GM13976 (cell line): ENCODE measurements at regions not wholly inside any gene's neighbourhood (a gene's known extent, or its start where the extent isn't known, plus 50 kb on each side); places are given as distances from the start of the nearest gene placed in this dataset.

Experiments used
- DNase-seq: peaks from one replicate; pipeline ENCODE4 v3.0.0; 2012; ENCODE audit warnings: low spot score
- in situ Hi-C: fragments of 300-500 bp; cut with MboI; formaldehyde crosslinking; loops from one replicate; pipeline ENCODE4 v1.12.0; 2022; ENCODE audit warnings: low sequenced_read_pairs, mixed read lengths, inconsistent platforms; ENCODE audit not compliant: unreplicated experiment
- TF ChIP-seq, protein P1 (sequence below): IDR thresholded peaks from 2 replicates; pipeline ENCODE4 v1.5.1; 2012; ENCODE audit warnings: borderline replicate concordance, mild to moderate bottlenecking; ENCODE audit not compliant: insufficient read depth; ENCODE audit errors: extremely low read depth, missing control alignments, control extremely low read depth

DNA sequence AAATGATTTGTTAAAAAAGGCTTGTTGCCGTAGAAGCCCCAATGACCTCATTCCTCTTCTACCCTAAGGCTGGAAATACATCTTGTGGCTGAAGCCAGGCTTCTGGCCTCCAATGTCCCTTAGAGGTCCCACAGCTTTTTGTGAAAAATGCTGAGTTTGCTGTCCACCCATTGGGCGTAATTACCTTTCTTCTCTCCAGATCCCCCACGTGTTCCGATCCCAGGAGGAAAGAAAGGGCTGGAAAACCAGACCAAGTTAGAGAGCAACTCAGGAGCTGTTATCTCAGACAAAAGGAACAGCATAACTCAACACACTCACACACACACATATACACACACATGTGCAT, 154.2 kb downstream of the MIAT start:
- in situ Hi-C loops = no loop called here
- TF ChIP-seq, protein P1, sequence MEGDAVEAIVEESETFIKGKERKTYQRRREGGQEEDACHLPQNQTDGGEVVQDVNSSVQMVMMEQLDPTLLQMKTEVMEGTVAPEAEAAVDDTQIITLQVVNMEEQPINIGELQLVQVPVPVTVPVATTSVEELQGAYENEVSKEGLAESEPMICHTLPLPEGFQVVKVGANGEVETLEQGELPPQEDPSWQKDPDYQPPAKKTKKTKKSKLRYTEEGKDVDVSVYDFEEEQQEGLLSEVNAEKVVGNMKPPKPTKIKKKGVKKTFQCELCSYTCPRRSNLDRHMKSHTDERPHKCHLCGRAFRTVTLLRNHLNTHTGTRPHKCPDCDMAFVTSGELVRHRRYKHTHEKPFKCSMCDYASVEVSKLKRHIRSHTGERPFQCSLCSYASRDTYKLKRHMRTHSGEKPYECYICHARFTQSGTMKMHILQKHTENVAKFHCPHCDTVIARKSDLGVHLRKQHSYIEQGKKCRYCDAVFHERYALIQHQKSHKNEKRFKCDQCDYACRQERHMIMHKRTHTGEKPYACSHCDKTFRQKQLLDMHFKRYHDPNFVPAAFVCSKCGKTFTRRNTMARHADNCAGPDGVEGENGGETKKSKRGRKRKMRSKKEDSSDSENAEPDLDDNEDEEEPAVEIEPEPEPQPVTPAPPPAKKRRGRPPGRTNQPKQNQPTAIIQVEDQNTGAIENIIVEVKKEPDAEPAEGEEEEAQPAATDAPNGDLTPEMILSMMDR = no peak
- DNase-seq = no peak

GRCh38 chr22:26812731-26813130, 155.3 kb downstream of the MIAT start:
- in situ Hi-C loops = no loop called here
- TF ChIP-seq, protein P1 = no peak
- DNase-seq = no peak

- TF ChIP-seq, protein P1 = no peak
- DNase-seq = no peak
- in situ Hi-C loops = no loop called here
Observed at GRCh38 chr22:26816726-26817125, 159.3 kb downstream of the MIAT start.

DNA sequence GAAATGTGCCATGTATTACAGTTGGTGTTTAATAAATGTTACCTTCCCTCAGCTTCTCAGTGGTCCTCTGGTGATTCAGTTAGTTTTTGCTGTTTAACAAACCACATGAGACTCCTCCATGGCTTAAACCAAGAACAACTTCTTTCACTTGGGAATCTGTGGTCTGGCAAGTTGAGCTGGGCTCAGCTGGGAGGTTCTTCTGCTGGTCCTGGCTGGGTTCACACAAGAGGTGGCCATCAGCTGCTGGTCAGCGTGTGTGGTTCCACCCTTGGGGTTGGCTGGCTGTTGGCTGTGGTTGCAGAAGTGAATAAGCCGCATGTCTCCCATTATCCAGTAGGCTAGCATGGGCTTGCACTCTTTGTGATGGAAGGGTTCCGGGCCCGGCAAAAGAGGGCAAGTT, 160.5 kb downstream of the MIAT start:
- in situ Hi-C loops = no loop called here
- TF ChIP-seq, protein P1 = no peak

GRCh38 chr22:26821854-26822253, 164.5 kb downstream of the MIAT start:
- in situ Hi-C loops = no loop called here
- TF ChIP-seq, protein P1 = no peak
- DNase-seq = no peak

More for the DNA sequence above, 160.5 kb downstream of the MIAT start:
- no peak for DNase-seq

DNA sequence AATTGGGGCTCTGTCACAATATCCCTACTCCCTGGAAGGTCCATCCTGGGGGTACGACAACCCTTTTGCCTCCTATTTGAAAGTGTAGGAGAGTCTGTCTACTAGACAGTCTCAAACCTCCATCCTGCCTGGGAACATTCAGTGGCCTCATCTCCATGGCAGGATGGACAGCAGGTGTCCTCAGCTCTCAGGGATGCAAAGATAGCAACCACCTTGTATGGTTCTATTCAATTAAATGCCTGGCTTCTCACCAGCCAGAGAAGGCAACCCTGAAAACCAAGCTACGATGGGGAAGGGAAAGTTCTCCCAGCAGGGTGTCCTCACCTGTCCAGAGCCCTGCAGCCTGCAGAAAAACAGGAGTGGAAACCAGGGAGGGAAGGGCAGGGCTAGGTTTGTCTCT, 164.9 kb downstream of the MIAT start:
- no peak for DNase-seq
- TF ChIP-seq, protein P1 = no peak
- in situ Hi-C loops = no loop called here

DNA sequence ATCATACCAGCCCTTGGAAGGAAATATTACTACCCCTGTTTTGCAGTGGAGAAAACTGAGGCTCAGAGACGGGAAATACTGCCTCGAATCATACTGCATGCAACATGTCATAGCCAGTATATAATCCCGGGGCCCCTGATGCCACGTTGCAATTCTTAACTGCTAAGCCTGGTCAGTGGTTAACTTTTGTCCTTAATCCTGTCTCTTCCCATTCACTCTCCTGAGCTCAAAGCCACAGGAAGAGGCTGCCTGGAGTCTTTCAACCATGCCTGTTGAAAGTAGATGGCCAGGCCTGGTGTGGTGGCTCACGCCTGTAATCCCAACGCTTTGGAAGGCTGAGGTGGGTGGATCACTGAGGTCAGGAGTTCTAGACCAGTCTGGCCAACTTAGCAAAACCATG, 166.6 kb downstream of the MIAT start:
- no peak for DNase-seq
- TF ChIP-seq, protein P1 = no peak
- in situ Hi-C loops = no loop called here
